ENCODE measurements at regions not wholly inside any gene's neighbourhood (a gene's known extent, or its start where the extent isn't known, plus 50 kb on each side); places are given as distances from the start of the nearest gene placed in this dataset.

- Histone ChIP-seq H3K9me2 (no peaks in the 10 kb centered on the region), H2AFZ (ENCODE audit: low read depth) (peak overlapping the region; percentile 53; the same call in 1 of the 2 replicates), H3K9ac (peak overlapping the region; percentile 40; the same call in 1 of the 2 replicates), H3K4me3 (ENCODE audit: low read depth in 2 of 2, low read length in 1 of 2) (peak overlapping the region; percentile 24; a peak in 2 of 4 replicates), H3K79me2 (ENCODE audit: insufficient read depth) (no peaks in the 10 kb centered on the region), H3K27me3 (ENCODE audit: insufficient read depth) (no peaks in the 10 kb centered on the region), H3F3A (replicated peaks; ENCODE audit: insufficient read depth) (peaks cover 17% of the 10 kb centered on the region), H3K9me3 (no peaks in the 10 kb centered on the region), H4K20me1 (ENCODE audit: insufficient read depth) (no peaks in the 10 kb centered on the region), H3K4me1 (ENCODE audit: control insufficient read depth in 1 of 2, insufficient read depth in 2 of 2, low read depth in 1 of 2, low read length in 1 of 2) (peaks cover 0 to 12% of the 10 kb centered on the region in 2 experiments; a peak in 3 of 4 replicates), H3K27ac (ENCODE audit: low read depth in 2 of 2, low read length in 1 of 2) (peak overlapping the region; percentile 82 to 85), H3K4me2 (peak overlapping the region; percentile 54), H3K36me3 (replicated peaks in 1 of 2; ENCODE audit: control insufficient read depth in 1 of 2, insufficient read depth in 2 of 2, low read length in 1 of 2) (no peaks in the 10 kb centered on the region)
- ChIA-PET POLR2A (no interaction called here), CTCF (no interaction called here)
- 18% methylated on average over 7 of the region's 7 CpGs for WGBS (ENCODE audit: low lambda C conversion rate)
- DNase-seq: no peak
- peak; percentile 63 for TF ChIP-seq TCF12 (IDR thresholded peaks at IDR 0.05)
- no peak for TF ChIP-seq RFX5 (IDR thresholded peaks at IDR 0.05; ENCODE audit: low read length)
- no peak for TF ChIP-seq RCOR1 (IDR thresholded peaks at IDR 0.05; ENCODE audit: low read length)
- no peak for TF ChIP-seq CHD2 (IDR thresholded peaks at IDR 0.05; ENCODE audit: low read length, partially characterized antibody)
- TF ChIP-seq TEAD4 (IDR thresholded peaks at IDR 0.05; ENCODE audit: borderline replicate concordance, insufficient read depth): peak; percentile 67
- no peak for TF ChIP-seq USF2 (IDR thresholded peaks at IDR 0.05; ENCODE audit: borderline replicate concordance, low read depth, low read length)
- peak; percentile 69 for TF ChIP-seq RXRA (IDR thresholded peaks at IDR 0.05; ENCODE audit: borderline replicate concordance, low read depth)
- TF ChIP-seq MEF2A (IDR thresholded peaks at IDR 0.05; ENCODE audit: borderline replicate concordance, low read depth): no peak
- no peak for TF ChIP-seq GABPA (IDR thresholded peaks at IDR 0.05; ENCODE audit: low read depth)
- TF ChIP-seq TAF1 (IDR thresholded peaks at IDR 0.05; ENCODE audit: borderline replicate concordance, low read depth, low read length): peak; percentile 26; the same call in 1 of the 2 replicates
- TF ChIP-seq FOXJ3 (CRISPR knock-in tag; IDR thresholded peaks at IDR 0.05): no peak
- TF ChIP-seq, protein P1, sequence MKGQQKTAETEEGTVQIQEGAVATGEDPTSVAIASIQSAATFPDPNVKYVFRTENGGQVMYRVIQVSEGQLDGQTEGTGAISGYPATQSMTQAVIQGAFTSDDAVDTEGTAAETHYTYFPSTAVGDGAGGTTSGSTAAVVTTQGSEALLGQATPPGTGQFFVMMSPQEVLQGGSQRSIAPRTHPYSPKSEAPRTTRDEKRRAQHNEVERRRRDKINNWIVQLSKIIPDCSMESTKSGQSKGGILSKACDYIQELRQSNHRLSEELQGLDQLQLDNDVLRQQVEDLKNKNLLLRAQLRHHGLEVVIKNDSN (IDR thresholded peaks at IDR 0.05; ENCODE audit: borderline replicate concordance, low read depth): no peak
- TF ChIP-seq NRF1 (IDR thresholded peaks at IDR 0.05; ENCODE audit: low read depth, low read length): no peak
- TF ChIP-seq SIN3A (IDR thresholded peaks at IDR 0.05; ENCODE audit: borderline replicate concordance, low read depth, low read length): 0 out of 2 replicates have a peak, but pooled peaks have one; percentile 26
- TF ChIP-seq, protein P2, sequence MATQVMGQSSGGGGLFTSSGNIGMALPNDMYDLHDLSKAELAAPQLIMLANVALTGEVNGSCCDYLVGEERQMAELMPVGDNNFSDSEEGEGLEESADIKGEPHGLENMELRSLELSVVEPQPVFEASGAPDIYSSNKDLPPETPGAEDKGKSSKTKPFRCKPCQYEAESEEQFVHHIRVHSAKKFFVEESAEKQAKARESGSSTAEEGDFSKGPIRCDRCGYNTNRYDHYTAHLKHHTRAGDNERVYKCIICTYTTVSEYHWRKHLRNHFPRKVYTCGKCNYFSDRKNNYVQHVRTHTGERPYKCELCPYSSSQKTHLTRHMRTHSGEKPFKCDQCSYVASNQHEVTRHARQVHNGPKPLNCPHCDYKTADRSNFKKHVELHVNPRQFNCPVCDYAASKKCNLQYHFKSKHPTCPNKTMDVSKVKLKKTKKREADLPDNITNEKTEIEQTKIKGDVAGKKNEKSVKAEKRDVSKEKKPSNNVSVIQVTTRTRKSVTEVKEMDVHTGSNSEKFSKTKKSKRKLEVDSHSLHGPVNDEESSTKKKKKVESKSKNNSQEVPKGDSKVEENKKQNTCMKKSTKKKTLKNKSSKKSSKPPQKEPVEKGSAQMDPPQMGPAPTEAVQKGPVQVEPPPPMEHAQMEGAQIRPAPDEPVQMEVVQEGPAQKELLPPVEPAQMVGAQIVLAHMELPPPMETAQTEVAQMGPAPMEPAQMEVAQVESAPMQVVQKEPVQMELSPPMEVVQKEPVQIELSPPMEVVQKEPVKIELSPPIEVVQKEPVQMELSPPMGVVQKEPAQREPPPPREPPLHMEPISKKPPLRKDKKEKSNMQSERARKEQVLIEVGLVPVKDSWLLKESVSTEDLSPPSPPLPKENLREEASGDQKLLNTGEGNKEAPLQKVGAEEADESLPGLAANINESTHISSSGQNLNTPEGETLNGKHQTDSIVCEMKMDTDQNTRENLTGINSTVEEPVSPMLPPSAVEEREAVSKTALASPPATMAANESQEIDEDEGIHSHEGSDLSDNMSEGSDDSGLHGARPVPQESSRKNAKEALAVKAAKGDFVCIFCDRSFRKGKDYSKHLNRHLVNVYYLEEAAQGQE (IDR thresholded peaks at IDR 0.05; ENCODE audit: low read depth, low read length): no peak; the same call in 1 of the 2 replicates
- TF ChIP-seq EZH2phosphoT487 (IDR thresholded peaks at IDR 0.05; ENCODE audit: borderline replicate concordance, low read depth): no peak
- TF ChIP-seq GATA2 (CRISPR knock-in tag; IDR thresholded peaks at IDR 0.05): no peak
- TF ChIP-seq, protein P3, sequence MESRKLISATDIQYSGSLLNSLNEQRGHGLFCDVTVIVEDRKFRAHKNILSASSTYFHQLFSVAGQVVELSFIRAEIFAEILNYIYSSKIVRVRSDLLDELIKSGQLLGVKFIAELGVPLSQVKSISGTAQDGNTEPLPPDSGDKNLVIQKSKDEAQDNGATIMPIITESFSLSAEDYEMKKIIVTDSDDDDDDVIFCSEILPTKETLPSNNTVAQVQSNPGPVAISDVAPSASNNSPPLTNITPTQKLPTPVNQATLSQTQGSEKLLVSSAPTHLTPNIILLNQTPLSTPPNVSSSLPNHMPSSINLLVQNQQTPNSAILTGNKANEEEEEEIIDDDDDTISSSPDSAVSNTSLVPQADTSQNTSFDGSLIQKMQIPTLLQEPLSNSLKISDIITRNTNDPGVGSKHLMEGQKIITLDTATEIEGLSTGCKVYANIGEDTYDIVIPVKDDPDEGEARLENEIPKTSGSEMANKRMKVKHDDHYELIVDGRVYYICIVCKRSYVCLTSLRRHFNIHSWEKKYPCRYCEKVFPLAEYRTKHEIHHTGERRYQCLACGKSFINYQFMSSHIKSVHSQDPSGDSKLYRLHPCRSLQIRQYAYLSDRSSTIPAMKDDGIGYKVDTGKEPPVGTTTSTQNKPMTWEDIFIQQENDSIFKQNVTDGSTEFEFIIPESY (IDR thresholded peaks at IDR 0.05; ENCODE audit: borderline replicate concordance, low read depth): peak; percentile 43; the same call in 1 of the 2 replicates
- TF ChIP-seq YY1 (IDR thresholded peaks at IDR 0.05; ENCODE audit: low read depth): no peak
- TF ChIP-seq FOSL2 (IDR thresholded peaks at IDR 0.05; ENCODE audit: borderline replicate concordance, low read depth): peak; percentile 91
- TF ChIP-seq RAD21 (IDR thresholded peaks at IDR 0.05; ENCODE audit: low read length): no peak; the same call in 1 of the 2 replicates
- TF ChIP-seq SMC3 (IDR thresholded peaks at IDR 0.05; ENCODE audit: low read depth, low read length): 0 out of 2 replicates have a peak, but pooled peaks have one; percentile 7
- peak; percentile 39 for TF ChIP-seq PBX3 (IDR thresholded peaks at IDR 0.05)
- peak; percentile 90 for TF ChIP-seq NFIC (IDR thresholded peaks at IDR 0.05; ENCODE audit: borderline replicate concordance)
These were observed 512.5 kb upstream of the SLIT2 start for GRCh38 chr4:19739101-19739651.

Measured in SK-N-SH (cell line).